Loucy (cell line): ENCODE measurements at regions not wholly inside any gene's neighbourhood (a gene's known extent, or its start where the extent isn't known, plus 50 kb on each side); places are given as distances from the start of the nearest gene placed in this dataset.

ENCODE experiments used
- EZH2phosphoT487 ChIP-seq: fragments of 200-600 bp; IDR thresholded peaks from 2 replicates; pipeline ENCODE4 v1.6.1; 2018; ENCODE audit warnings: antibody characterized with exemption, mild to moderate bottlenecking, moderate library complexity, borderline replicate concordance
- TF ChIP-seq, protein P1 (sequence below): fragments of 200-600 bp; sonication (generic); conservative IDR thresholded peaks from 2 replicates; pipeline ENCODE4 v1.5.1; 2014; ENCODE audit warnings: mild to moderate bottlenecking, antibody characterized with exemption, low read length

DNA sequence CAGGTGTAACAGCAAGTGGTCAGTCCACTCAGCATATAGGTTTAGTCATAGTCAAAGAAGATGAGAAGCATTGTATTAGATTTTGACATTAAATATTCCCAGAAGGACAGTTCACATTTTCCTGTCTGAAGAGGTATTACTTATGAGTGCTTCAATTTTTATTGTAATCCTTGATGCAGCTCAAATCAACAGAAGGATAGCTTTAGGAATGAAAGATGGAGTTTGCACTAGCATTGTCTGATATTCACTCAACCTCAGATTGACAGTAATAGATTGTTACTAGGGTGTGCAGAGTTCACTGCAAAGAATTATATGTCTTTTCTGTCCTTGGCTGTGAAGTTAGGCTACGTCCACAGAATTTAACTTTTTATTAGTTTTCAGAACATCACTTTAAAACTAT lies 764.3 kb upstream of the AADAT start:
- TF ChIP-seq, protein P1, sequence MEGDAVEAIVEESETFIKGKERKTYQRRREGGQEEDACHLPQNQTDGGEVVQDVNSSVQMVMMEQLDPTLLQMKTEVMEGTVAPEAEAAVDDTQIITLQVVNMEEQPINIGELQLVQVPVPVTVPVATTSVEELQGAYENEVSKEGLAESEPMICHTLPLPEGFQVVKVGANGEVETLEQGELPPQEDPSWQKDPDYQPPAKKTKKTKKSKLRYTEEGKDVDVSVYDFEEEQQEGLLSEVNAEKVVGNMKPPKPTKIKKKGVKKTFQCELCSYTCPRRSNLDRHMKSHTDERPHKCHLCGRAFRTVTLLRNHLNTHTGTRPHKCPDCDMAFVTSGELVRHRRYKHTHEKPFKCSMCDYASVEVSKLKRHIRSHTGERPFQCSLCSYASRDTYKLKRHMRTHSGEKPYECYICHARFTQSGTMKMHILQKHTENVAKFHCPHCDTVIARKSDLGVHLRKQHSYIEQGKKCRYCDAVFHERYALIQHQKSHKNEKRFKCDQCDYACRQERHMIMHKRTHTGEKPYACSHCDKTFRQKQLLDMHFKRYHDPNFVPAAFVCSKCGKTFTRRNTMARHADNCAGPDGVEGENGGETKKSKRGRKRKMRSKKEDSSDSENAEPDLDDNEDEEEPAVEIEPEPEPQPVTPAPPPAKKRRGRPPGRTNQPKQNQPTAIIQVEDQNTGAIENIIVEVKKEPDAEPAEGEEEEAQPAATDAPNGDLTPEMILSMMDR = no peak
- TF ChIP-seq EZH2phosphoT487 = no peak
